ENCODE measurements at regions not wholly inside any gene's neighbourhood (a gene's known extent, or its start where the extent isn't known, plus 50 kb on each side); places are given as distances from the start of the nearest gene placed in this dataset.
"Not testable (repeated sequence)": the region's sequence is repeated elsewhere in the genome, so short reads cannot be mapped to it uniquely, and the experiment has no call there.

- not testable (repeated sequence) for DNase-seq (ENCODE audit: low spot score)
These were observed 198.0 kb downstream of the MEIS1 start for GRCh38 chr2:66632882-66633281.

DNA sequence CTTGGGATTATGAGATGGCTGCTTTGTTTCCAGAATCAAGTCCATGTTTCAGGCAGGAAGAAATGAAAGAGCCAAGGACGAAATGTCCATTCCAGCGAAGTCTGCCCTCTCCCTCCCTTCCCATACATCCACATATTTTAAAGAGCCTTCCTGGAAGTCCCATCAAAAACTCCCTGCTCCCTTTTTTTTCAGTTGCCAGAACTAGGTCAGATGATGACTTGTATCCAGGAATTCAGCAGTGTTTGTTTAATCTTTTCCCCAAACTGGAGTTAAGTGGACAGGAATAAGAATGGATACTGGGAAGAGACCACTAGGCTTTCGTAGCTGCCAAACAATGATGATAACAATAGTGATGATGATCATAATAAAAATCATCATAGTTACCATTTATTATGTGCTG is 198.7 kb downstream of the MEIS1 start:
- DNase-seq (ENCODE audit: low spot score): no peak

- no peak for DNase-seq (ENCODE audit: low spot score)
These were observed 199.9 kb downstream of the MEIS1 start for GRCh38 chr2:66634784-66635183.

GRCh38 chr2:66641685-66642084 is 206.8 kb downstream of the MEIS1 start:
- no peak for DNase-seq (ENCODE audit: low spot score)

DNA sequence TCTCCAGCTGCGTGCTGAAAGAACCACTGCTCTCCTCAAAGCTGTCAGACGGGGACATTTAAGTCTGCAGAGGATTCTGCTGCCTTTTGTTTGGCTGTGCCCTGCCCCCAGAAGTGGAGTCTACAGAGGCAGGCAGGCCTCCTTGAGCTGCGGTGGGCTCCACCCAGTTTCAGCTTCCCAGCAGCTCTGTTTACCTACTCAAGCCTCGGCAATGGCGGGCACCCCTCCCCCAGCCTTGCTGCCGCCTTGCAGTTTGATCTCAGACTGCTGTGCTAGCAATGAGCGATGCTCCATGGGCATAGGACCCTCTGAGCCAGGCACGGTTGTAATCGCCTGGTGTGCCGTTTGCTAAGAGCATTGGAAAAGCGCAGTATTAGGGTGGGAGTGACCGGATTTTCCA is 213.2 kb downstream of the MEIS1 start:
- not testable (repeated sequence) for DNase-seq (ENCODE audit: low spot score)

GRCh38 chr2:66649006-66649405 is 214.1 kb downstream of the MEIS1 start:
- peak; percentile 53 for DNase-seq (ENCODE audit: low spot score)

DNA sequence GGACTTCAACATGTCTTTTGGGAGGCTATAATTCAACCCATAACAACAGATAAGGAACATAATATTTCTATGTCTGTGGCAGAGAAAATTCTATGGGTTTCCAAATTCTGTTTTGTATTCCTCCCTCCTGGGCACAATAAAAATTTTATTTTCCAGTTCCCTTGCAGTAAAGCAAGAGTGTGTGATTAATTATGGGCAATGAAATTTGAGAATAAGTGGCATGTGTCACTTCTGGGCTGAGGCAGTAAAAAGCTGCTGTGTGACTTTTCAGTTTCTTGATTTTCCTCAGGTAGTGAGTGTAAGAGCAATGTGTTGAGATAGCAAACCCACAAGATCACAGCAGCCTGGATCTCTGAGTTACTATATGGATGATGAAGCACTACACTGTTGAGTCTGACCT is 216.4 kb downstream of the MEIS1 start:
- no peak for DNase-seq (ENCODE audit: low spot score)

DNA sequence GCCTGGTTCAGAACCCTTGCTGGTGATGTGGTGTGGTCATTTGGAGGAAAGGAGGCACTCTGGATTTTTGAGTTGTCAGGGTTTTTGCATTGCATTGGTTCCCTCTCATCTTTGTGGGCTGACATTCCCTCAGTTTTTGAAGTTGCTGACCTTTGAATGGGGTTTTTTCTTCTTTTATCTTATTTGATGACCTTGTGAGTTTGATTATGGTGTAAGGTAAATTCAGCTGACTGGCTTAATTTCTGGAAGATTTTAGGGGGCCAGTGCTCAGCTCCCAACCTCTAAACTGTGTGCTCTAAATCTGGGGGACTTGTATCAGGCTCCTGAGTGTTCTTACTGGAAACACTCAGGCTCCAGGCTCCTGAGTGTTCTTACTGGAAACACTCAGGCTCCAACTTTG is 225.9 kb downstream of the MEIS1 start:
- no peak for DNase-seq (ENCODE audit: low spot score)

GRCh38 chr2:66661253-66662173 is 226.6 kb downstream of the MEIS1 start:
- DNase-seq (ENCODE audit: low spot score): no peak

DNA sequence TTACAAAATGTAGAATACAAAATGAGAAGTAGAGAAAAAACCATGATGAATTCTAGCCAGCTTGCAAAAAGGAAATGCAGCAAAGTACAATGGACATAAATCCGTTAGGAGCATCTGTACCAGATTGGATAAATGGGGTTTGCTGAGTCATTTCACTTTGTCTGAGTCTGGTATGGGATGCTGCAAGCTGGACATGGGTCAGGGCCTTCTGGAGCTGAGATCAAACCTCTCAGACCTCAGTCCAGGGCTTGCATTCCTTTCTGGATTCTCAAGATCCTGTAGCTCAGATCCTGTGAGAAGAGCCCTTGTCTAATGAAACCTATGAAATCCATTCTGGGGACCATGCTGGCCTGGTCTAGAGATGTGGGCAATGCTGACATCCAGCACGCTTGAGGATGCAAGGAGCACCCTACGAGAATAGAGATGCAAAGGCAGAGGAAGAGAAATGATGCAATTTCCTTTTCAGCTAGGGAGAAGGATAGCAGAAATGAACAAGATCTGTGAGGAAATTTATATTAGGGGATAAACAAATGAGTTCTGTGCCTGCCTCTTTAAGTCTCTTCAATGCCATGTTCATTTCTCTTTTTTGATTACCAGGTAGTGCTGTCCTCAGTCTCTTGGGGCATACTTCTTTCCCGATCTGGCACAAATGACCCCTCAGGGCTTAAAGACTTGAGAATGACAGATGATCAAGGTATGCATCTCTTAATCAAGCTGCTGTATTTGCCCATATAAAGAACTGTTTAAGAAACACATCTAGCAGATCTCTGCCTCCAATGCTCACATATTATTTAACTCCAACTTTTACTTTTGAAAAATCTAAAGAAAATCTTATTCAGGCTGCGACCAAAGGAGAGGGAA is 230.4 kb downstream of the MEIS1 start:
- DNase-seq (ENCODE audit: low spot score): no peak

DNA sequence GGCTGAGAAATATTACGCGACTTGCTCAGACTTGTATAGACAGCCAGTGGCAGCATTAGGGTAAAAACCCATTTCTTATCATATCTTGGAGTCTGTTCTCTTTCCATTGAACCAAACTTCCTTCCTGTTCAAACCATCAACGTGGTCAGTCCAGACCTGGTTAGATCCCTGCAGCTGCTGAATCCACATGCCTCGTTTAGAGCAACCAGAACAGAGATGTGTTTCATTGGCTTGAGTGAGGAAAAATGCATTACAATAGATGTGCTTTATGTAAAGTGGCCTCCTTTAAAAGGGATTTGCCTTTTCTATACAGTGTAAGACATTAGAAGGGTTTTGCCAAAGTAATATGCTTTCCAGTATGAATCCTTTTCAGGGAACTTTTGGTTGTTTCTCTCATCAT is 232.4 kb downstream of the MEIS1 start:
- no peak for DNase-seq (ENCODE audit: low spot score)

- no peak for DNase-seq (ENCODE audit: low spot score)
These were observed 238.4 kb downstream of the MEIS1 start for GRCh38 chr2:66673286-66673685.

GRCh38 chr2:66674087-66674486 is 239.2 kb downstream of the MEIS1 start:
- no peak for DNase-seq (ENCODE audit: low spot score)

GRCh38 chr2:66675591-66675990 is 240.7 kb downstream of the MEIS1 start:
- no peak for DNase-seq (ENCODE audit: low spot score)

DNA sequence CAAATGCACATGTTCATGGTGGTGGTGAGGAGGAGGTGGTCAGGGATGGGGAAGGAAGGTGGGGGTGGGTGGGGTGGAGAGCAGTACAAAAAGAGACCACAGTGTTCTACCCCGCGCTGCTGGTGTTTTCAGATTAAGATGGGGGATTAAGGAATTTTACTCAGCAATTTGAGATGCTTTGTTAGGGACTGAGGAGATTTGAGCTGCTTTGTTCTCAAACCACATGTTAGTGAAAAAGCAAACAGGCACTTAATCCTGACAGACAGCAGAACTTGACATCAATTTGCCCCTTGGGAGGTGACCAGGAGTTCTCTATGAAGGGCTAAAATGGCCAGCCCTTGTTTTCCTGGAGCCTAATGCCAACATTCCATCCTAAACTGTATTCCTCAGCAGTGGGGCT is 244.5 kb downstream of the MEIS1 start:
- DNase-seq (ENCODE audit: low spot score): no peak

- no peak for DNase-seq (ENCODE audit: low spot score)
These were observed 247.6 kb downstream of the MEIS1 start for GRCh38 chr2:66682476-66682875.

GRCh38 chr2:66683064-66683463 is 248.1 kb downstream of the MEIS1 start:
- DNase-seq (ENCODE audit: low spot score): no peak

DNA sequence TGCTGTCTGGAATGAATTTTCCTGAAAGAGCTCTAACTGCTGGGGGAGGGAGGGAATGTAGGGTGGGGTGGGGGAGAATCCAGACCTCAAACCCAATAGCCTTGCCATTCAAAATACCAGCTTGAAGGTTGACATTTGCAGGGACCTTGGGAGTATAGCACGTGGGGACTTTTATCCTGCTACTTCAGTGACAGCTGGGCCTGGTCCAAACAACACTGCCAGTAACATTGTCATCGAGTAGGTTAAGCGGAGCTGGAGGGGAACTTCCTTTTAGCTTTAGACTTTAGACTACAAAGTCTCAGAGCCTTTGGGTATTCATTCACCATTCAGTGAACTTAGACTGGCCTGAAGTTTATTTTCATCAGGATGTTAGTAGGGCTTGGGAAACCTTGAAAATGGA is 248.7 kb downstream of the MEIS1 start:
- DNase-seq (ENCODE audit: low spot score): no peak

DNA sequence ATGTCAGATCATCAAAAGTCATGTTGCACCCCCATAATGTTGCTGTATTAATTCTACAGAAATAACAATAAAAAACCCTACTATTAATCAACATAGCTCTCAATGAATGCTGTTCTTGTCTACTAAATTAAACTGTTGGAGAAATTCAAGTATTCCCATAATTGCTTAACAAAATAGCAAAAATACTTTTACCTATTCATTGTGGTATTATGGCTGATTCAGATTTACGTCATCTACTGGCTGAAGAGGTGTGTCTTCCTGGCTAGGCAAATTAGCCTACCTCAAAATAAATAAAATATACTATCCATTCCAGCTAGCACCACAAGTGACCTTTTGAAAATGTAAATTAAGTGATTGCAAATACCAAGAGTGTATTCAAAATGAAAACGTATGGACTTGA is 249.4 kb downstream of the MEIS1 start:
- DNase-seq (ENCODE audit: low spot score): no peak

DNA sequence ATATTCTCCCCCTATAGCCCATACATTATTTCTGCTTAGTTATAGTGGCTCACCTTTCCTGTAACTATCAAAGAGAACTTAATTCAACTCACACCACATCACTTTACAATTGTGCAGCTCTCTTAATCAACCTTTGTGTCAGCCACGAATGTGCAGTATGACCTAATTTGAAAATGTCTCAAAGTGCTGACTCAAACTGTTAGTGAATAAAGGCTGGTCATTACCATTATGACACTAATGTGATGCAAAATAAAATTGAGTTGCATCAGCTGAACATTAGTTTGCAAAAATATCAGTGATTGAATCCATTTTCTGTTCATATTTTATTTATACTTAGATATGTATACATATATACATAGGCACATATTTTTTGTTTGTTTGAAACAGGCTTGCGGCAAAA is 251.8 kb downstream of the MEIS1 start:
- no peak for DNase-seq (ENCODE audit: low spot score)

DNA sequence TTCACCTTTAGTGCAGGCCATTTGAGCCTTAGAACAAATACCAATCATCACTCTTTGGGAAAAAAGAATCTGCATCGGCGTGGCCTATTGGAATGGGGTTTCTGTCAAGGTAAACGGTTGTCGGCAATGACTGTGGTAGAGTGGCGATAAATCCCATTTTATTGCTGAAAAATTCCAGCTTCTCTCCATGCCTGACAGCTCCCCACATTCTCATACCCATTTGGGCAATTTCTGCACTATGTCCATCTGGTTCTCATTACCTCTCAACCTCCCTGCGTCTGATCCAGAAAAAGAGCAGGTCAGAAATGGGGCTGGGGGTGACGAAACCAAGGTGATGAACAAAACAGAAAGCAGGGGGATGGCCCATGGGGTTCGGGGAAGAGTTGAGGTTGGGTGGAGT is 254.0 kb downstream of the MEIS1 start:
- DNase-seq (ENCODE audit: low spot score): no peak

DNA sequence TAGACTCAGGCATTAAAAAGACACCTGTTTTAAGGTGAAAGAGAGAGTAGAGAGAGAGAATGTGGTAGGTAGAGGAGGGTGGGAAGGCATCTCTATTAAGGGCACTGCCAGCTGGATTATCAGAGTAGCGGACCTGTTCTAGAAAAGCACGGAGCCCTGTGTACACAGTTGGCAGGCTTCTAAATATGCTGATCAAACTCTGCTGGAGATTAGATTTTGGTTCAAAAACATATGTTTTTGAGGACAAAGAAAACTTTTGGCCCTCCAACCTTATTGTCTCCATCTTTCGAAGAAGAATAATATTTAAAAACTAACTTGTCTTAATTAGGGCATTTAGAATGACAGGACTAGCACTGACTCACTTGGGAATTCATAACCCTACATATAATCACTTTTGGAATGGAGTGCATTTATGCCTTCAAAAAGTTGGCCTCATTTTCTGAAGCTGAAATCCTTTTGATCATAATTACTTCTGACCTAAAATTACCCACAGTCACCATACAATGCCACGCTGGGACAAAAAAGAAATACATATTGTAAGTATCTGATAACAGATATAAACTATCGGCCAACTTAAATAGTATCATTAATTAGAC is 254.6 kb downstream of the MEIS1 start:
- no peak for DNase-seq (ENCODE audit: low spot score)

Data from umbilical cord (tissue), 1 donor.